Aorta (tissue), 5 donors: ENCODE measurements at regions not wholly inside any gene's neighbourhood (a gene's known extent, or its start where the extent isn't known, plus 50 kb on each side); places are given as distances from the start of the nearest gene placed in this dataset.

Experiments
- ATAC-seq: fragments of 200-7000 bp; cut with Tn5 transposase; one replicate; pipeline ENCODE4 v1.9.1; 2022; ENCODE audit warnings: moderate library complexity; ENCODE audit not compliant: low FRiP score
- DNase-seq, 2 donors: peaks; one replicate each; pipeline ENCODE4 v3.0.0-alpha.2; 2020
- H3K27ac ChIP-seq, 2 donors: one replicate each; pipeline ENCODE4 v1.5.1; 2013; ENCODE audit warnings: low read length in 2 of 2, mild to moderate bottlenecking in 2 of 2, moderate library complexity in 2 of 2, control low read depth in 1 of 2, inconsistent platforms in 1 of 2, low read depth in 1 of 2
- H3K27me3 ChIP-seq, 2 donors: one replicate each; pipeline ENCODE4 v1.6.1; 2013; ENCODE audit warnings: control low read depth in 1 of 2, low read length in 1 of 2, mild to moderate bottlenecking in 1 of 2, moderate library complexity in 1 of 2; ENCODE audit not compliant: insufficient read depth in 2 of 2, control insufficient read depth in 1 of 2
- H3K36me3 ChIP-seq, 2 donors: one replicate each; pipeline ENCODE4 v1.6.1; 2013; ENCODE audit warnings: control low read depth in 1 of 2, low read length in 1 of 2, mild to moderate bottlenecking in 1 of 2; ENCODE audit not compliant: insufficient read depth in 2 of 2, control insufficient read depth in 1 of 2
- H3K4me1 ChIP-seq, 2 donors: one replicate each; pipeline ENCODE4 v1.6.1; 2013; ENCODE audit warnings: low read length in 2 of 2, control low read depth in 1 of 2, mild to moderate bottlenecking in 1 of 2, moderate library complexity in 1 of 2; ENCODE audit not compliant: insufficient read depth in 2 of 2, control insufficient read depth in 1 of 2
- H3K4me3 ChIP-seq, 2 donors: one replicate each; pipeline ENCODE4 v1.5.1; 2013; ENCODE audit warnings: low read length in 2 of 2, control low read depth in 1 of 2, mild to moderate bottlenecking in 1 of 2
- H3K9me3 ChIP-seq: one replicate; pipeline ENCODE4 v1.6.1; 2013; ENCODE audit warnings: mild to moderate bottlenecking, low read length; ENCODE audit not compliant: control insufficient read depth
- WGBS, 2 donors: extraction: QIAGEN DNeasy Blood & Tissue Kit; methylation state at CpG; one replicate each; pipeline ENCODE4 v1.1.7; 2013; 5-methylcytosine and 5-hydroxymethylcytosine counted together
- intact Hi-C, 2 donors: fragments of 100-400 bp; cut with DNase I; formaldehyde crosslinking; loops; one replicate each; pipeline versions ENCODE4 v1.14.2 to v1.15.0; 2022
- donor health status: healthy with polysubstance abuse.
- donor health status: Bipolar disorder and iron deficiency.
- donor health status: DM: no; HTN: no; CAD: no.
- donor health status: DM: no; HTN: no; CAD: no.
- donor health status: DM: yes; HTN: yes; CAD: no.

GRCh38 chr2:235274023-235274422 lies 219.8 kb upstream of the AGAP1 start:
- ATAC-seq, result no peak
- H3K9me3 ChIP-seq, result peaks cover 1% of the 10 kb centered on the region
- no peaks in the 10 kb centered on the region for H3K4me1 ChIP-seq
- WGBS, 2 donors, result 39 to 44% methylated on average over 2 of the region's 2 CpGs
- DNase-seq, result no peak
- H3K27ac ChIP-seq, result no peak overlapping the region
- intact Hi-C loops, result no loop called here
- H3K27me3 ChIP-seq, result peaks cover 0 to 1% of the 10 kb centered on the region in 2 donors
- no peak overlapping the region for H3K4me3 ChIP-seq
- H3K36me3 ChIP-seq, result no peaks in the 10 kb centered on the region

GRCh38 chr2:235277485-235277884 lies 216.4 kb upstream of the AGAP1 start:
- Histone ChIP-seq H3K9me3 (peaks cover 1% of the 10 kb centered on the region), H3K27ac (no peak overlapping the region), H3K27me3 (no peaks in the 10 kb centered on the region), H3K4me3 (no peak overlapping the region), H3K36me3 (no peaks in the 10 kb centered on the region), H3K4me1 (no peaks in the 10 kb centered on the region)
- no peak for DNase-seq
- intact Hi-C loops, result no loop called here
- WGBS, 2 donors, result 94 to 95% methylated on average over 3 of the region's 3 CpGs
- ATAC-seq, result no peak

- Histone ChIP-seq H3K9me3 (peaks cover 1% of the 10 kb centered on the region), H3K27ac (no peak overlapping the region), H3K27me3 (no peaks in the 10 kb centered on the region), H3K4me3 (no peak overlapping the region), H3K36me3 (no peaks in the 10 kb centered on the region), H3K4me1 (no peaks in the 10 kb centered on the region)
- ATAC-seq (no peak), DNase-seq (no peak)
- WGBS, 2 donors, result 78 to 81% methylated on average over 6 of the region's 6 CpGs
- intact Hi-C loops, result no loop called here
Observed at GRCh38 chr2:235278771-235279355, 215.0 kb upstream of the AGAP1 start.

- intact Hi-C loops, result no loop called here
- no peaks in the 10 kb centered on the region for H3K27me3 ChIP-seq
- H3K27ac ChIP-seq, result no peak overlapping the region
- ATAC-seq, result no peak
- no peaks in the 10 kb centered on the region for H3K36me3 ChIP-seq
- H3K4me1 ChIP-seq, result no peaks in the 10 kb centered on the region
- H3K4me3 ChIP-seq, result no peak overlapping the region
- WGBS, 2 donors, result 81 to 84% methylated on average over 1 of the region's 1 CpG
- no peak for DNase-seq
- no peaks in the 10 kb centered on the region for H3K9me3 ChIP-seq
Observed at GRCh38 chr2:235279965-235280364, 213.9 kb upstream of the AGAP1 start.

DNA sequence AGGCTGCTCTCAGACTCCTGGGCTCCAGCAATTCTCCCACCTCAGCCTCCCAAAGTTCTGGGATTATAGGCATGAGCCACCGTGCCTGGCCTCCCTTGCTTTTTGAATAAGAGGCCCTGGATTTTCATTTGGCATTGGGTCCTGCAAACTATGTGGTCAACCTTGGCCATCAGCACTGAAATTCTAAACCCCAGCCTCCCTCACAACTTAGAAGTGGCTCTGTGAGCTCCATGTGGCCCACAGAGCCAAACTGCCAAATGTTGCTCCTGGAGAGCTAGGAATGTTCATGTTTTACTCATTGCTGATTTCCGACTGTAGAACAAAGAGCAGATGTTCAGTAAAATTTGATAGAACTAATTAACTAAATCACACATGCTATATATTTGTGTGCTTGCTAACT lies 210.6 kb upstream of the AGAP1 start:
- WGBS, 2 donors, result 76% methylated on average over 2 of the region's 2 CpGs
- no peak for DNase-seq
- Histone ChIP-seq H3K27me3 (no peaks in the 10 kb centered on the region), H3K36me3 (no peaks in the 10 kb centered on the region), H3K4me3 (no peak overlapping the region), H3K4me1 (no peaks in the 10 kb centered on the region), H3K9me3 (peaks cover 1% of the 10 kb centered on the region), H3K27ac (no peak overlapping the region)
- no peak for ATAC-seq
- intact Hi-C loops, result no loop called here

DNA sequence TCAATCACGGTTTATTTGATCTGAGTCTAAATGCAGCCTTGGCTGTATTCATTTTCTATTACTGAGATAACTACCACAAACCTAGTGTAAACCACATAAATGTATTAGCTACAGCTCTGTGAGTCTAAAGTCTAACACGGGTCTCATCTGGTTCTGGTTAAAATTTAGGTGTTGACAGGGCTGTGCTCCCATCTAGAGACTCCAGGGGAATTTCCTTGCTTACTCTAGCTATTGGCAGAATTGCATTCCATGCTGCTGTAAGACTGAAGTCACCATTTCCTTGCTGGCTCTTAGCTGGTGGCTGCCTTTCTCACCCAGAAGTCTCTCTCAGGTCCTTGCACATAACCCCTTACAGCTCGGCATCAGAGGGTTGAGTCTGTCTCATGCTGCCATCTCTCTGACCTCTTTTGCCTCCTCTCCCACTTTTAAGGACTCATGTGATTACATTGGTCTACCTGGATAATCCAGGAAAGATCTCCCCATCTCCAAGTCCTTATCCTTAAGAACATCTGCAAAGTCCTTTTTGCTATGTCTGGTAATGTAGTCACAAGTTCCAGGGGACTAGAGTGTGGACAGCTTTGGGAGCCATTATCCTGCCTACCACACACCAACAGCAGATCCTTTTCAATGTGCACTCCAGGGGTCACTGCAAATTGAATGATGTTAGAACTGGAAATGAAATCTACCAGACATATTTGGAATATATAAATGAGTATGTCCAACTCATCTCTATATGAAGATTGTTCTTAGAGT lies 207.0 kb upstream of the AGAP1 start:
- 43 to 52% methylated on average over 3 of the region's 3 CpGs for WGBS, 2 donors
- H3K4me3 ChIP-seq, result no peak overlapping the region
- H3K27ac ChIP-seq, result no peak overlapping the region
- ATAC-seq (no peak), DNase-seq (no peak)
- intact Hi-C loops, result no loop called here
- no peaks in the 10 kb centered on the region for H3K27me3 ChIP-seq
- H3K9me3 ChIP-seq, result peaks cover 1% of the 10 kb centered on the region
- no peaks in the 10 kb centered on the region for H3K4me1 ChIP-seq
- H3K36me3 ChIP-seq, result no peaks in the 10 kb centered on the region

DNA sequence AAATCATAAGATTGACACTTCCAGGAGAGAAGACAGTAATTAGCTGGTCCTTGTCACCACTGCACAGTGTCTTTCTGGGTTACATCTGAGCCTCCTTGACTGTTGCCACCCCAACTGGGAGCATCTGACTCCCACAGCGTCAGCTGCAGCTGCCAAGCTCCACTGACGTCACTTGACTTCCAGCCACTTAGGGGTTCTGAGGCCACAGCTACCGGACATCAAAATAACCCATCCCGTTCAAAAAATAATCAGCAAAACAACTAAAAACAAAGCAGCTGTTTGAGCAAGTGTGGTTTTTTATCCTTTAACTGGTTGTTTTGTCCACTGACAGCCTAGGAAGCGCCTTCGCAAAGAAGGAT lies 206.5 kb upstream of the AGAP1 start:
- intact Hi-C loops, result no loop called here
- Histone ChIP-seq H3K4me3 (no peak overlapping the region), H3K27ac (no peak overlapping the region), H3K27me3 (no peaks in the 10 kb centered on the region), H3K36me3 (no peaks in the 10 kb centered on the region), H3K9me3 (peaks cover 1% of the 10 kb centered on the region), H3K4me1 (no peaks in the 10 kb centered on the region)
- DNase-seq (no peak), ATAC-seq (no peak)
- 52 to 62% methylated on average over 6 of the region's 6 CpGs for WGBS, 2 donors

- no peak overlapping the region for H3K27ac ChIP-seq
- H3K4me3 ChIP-seq, result no peak overlapping the region
- no peaks in the 10 kb centered on the region for H3K4me1 ChIP-seq
- no peaks in the 10 kb centered on the region for H3K36me3 ChIP-seq
- no peak for ATAC-seq
- H3K9me3 ChIP-seq, result no peaks in the 10 kb centered on the region
- DNase-seq, result no peak
- intact Hi-C loops, result no loop called here
- WGBS, 2 donors, result 65 to 69% methylated on average over 4 of the region's 4 CpGs
- H3K27me3 ChIP-seq, result no peaks in the 10 kb centered on the region
Observed at GRCh38 chr2:235291461-235291860, 202.4 kb upstream of the AGAP1 start.

DNA sequence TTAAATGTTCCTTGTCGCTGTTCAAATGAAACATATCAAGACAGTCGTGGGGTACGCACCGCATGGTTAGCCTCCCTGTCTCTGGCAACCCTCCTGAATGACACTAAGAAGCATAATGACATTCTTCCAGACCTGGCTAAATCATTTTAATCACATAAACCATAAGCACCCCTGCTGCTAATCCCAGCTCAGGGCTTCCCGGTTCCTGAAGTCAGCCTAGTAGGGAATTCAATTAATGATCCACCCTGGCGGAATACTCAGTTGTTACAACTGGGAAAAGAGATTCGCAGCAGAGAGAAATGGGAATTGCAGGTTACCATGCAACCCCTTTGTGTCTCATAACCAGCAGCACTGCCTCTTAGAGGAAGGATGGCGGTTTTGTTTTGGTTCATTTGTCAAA lies 200.8 kb upstream of the AGAP1 start:
- Histone ChIP-seq H3K9me3 (peaks cover 2% of the 10 kb centered on the region), H3K36me3 (no peaks in the 10 kb centered on the region), H3K4me1 (no peaks in the 10 kb centered on the region), H3K27me3 (peaks cover 0 to 2% of the 10 kb centered on the region in 2 donors), H3K4me3 (no peak overlapping the region), H3K27ac (no peak overlapping the region)
- DNase-seq, result no peak
- 84 to 86% methylated on average over 8 of the region's 8 CpGs for WGBS, 2 donors
- ATAC-seq, result no peak
- intact Hi-C loops, result no loop called here
